GM12864 (cell line): ENCODE measurements at regions not wholly inside any gene's neighbourhood (a gene's known extent, or its start where the extent isn't known, plus 50 kb on each side); places are given as distances from the start of the nearest gene placed in this dataset.
"Not testable (repeated sequence)": the region's sequence is repeated elsewhere in the genome, so short reads cannot be mapped to it uniquely, and the experiment has no call there.

Source experiments
- DNase-seq: peaks from one replicate; pipeline ENCODE4 v3.0.0-alpha.2; 2011; ENCODE audit warnings: low read depth
- H3K4me3 ChIP-seq: 2 replicates; pipeline ENCODE4 v1.5.1; 2011; ENCODE audit warnings: mild to moderate bottlenecking, low read depth, low read length, control low read depth
- CTCF ChIP-seq: IDR thresholded peaks from 2 replicates; pipeline ENCODE4 v1.5.1; 2011; ENCODE audit warnings: low read depth, mild to moderate bottlenecking, moderate library complexity, low read length, control low read depth, inconsistent platforms; ENCODE audit errors: missing control alignments

GRCh38 chr18:57950542-57950941 is 93.5 kb upstream of the NEDD4L start:
- TF ChIP-seq CTCF: no peak
- DNase-seq: no peak
- no peak overlapping the region for H3K4me3 ChIP-seq

GRCh38 chr18:57949335-57949734 is 94.7 kb upstream of the NEDD4L start:
- not testable (repeated sequence) for H3K4me3 ChIP-seq, DNase-seq

- no peak overlapping the region for H3K4me3 ChIP-seq
- no peak for DNase-seq
- TF ChIP-seq CTCF: no peak
Measured at GRCh38 chr18:57947117-57947516, 96.9 kb upstream of the NEDD4L start.

GRCh38 chr18:57943723-57944122 is 100.3 kb upstream of the NEDD4L start:
- DNase-seq: no peak
- no peak overlapping the region for H3K4me3 ChIP-seq
- TF ChIP-seq CTCF: no peak

GRCh38 chr18:57942493-57942892 is 101.5 kb upstream of the NEDD4L start:
- DNase-seq: no peak
- H3K4me3 ChIP-seq: no peak overlapping the region
- TF ChIP-seq CTCF: no peak

GRCh38 chr18:57941841-57942489 is 102.1 kb upstream of the NEDD4L start:
- no peak for DNase-seq
- TF ChIP-seq CTCF: no peak
- H3K4me3 ChIP-seq: no peak overlapping the region

- H3K4me3 ChIP-seq: no peak overlapping the region
- no peak for DNase-seq
- TF ChIP-seq CTCF: no peak
Measured at GRCh38 chr18:57940166-57940660, 103.8 kb upstream of the NEDD4L start.

GRCh38 chr18:57934375-57934774 is 109.7 kb upstream of the NEDD4L start:
- not testable (repeated sequence) for H3K4me3 ChIP-seq, DNase-seq
